ENCODE measurements at regions not wholly inside any gene's neighbourhood (a gene's known extent, or its start where the extent isn't known, plus 50 kb on each side); places are given as distances from the start of the nearest gene placed in this dataset.

GRCh38 chr16:73232555-73233328, 184.8 kb upstream of the ZFHX3 start:
- DNase-seq = no peak

- no peak for DNase-seq
Measured at GRCh38 chr16:73231944-73232554, 184.1 kb upstream of the ZFHX3 start.

GRCh38 chr16:73231379-73231778, 183.5 kb upstream of the ZFHX3 start:
- no peak for DNase-seq

GRCh38 chr16:73230651-73231050, 182.7 kb upstream of the ZFHX3 start:
- no peak for DNase-seq

- DNase-seq = no peak
Measured at GRCh38 chr16:73228649-73229048, 180.7 kb upstream of the ZFHX3 start.

GRCh38 chr16:73226675-73227074, 178.7 kb upstream of the ZFHX3 start:
- no peak for DNase-seq

GRCh38 chr16:73225983-73226382, 178.1 kb upstream of the ZFHX3 start:
- DNase-seq = no peak

GRCh38 chr16:73220836-73221235, 172.9 kb upstream of the ZFHX3 start:
- DNase-seq = no peak

- no peak for DNase-seq
Measured at GRCh38 chr16:73219176-73219575, 171.2 kb upstream of the ZFHX3 start.

GRCh38 chr16:73217654-73218053, 169.7 kb upstream of the ZFHX3 start:
- no peak for DNase-seq

- no peak for DNase-seq
Measured at GRCh38 chr16:73216932-73217331, 169.0 kb upstream of the ZFHX3 start.

- no peak for DNase-seq
Measured at GRCh38 chr16:73215678-73216377, 167.9 kb upstream of the ZFHX3 start.

GRCh38 chr16:73214825-73215677, 167.1 kb upstream of the ZFHX3 start:
- DNase-seq = no peak

GRCh38 chr16:73213732-73214455, 166.0 kb upstream of the ZFHX3 start:
- no peak for DNase-seq

- no peak for DNase-seq
Measured at GRCh38 chr16:73212431-73212830, 164.5 kb upstream of the ZFHX3 start.

GRCh38 chr16:73210686-73211085, 162.8 kb upstream of the ZFHX3 start:
- DNase-seq = no peak

- DNase-seq = no peak
Measured at GRCh38 chr16:73210084-73210483, 162.2 kb upstream of the ZFHX3 start.

GRCh38 chr16:73209190-73209589, 161.3 kb upstream of the ZFHX3 start:
- no peak for DNase-seq

- no peak for DNase-seq
Measured at GRCh38 chr16:73206151-73206707, 158.3 kb upstream of the ZFHX3 start.

- DNase-seq = no peak
Measured at GRCh38 chr16:73205153-73205886, 157.4 kb upstream of the ZFHX3 start.

All from stimulated activated CD4-positive, alpha-beta T cell treated with anti-CD3 and anti-CD28 coated beads, Interleukin-15, amount 100 ng/mL, for 24 hours (primary cell).